Tibial nerve (tissue), 4 donors: ENCODE measurements at regions not wholly inside any gene's neighbourhood (a gene's known extent, or its start where the extent isn't known, plus 50 kb on each side); places are given as distances from the start of the nearest gene placed in this dataset.

Experiments used
- CTCF ChIP-seq, 5 experiments: fragments of 200-600 bp in 3 of 5; fragments of 450-650 bp in 2 of 5; sonication (generic) in 3 of 5; IDR thresholded peaks; one replicate each; pipeline ENCODE4 v1.5.1; 2016 to 2019; ENCODE audit warnings: antibody characterized with exemption in 5 of 5, mild to moderate bottlenecking in 3 of 5, moderate library complexity in 2 of 5
- EP300 ChIP-seq, 2 donors: sonication (generic); formaldehyde crosslinking; IDR thresholded peaks; one replicate each; pipeline ENCODE4 v1.6.1; 2017; ENCODE audit warnings: antibody characterized with exemption in 2 of 2, mild to moderate bottlenecking in 1 of 2

- TF ChIP-seq EP300 (IDR thresholded peaks at IDR 0.05), result no peak
- no peak for TF ChIP-seq CTCF (IDR thresholded peaks at IDR 0.05)
These were observed 91.1 kb upstream of the SMAD1 start for GRCh38 chr4:145390571-145390970.
